ENCODE measurements at regions not wholly inside any gene's neighbourhood (a gene's known extent, or its start where the extent isn't known, plus 50 kb on each side); places are given as distances from the start of the nearest gene placed in this dataset.

DNA sequence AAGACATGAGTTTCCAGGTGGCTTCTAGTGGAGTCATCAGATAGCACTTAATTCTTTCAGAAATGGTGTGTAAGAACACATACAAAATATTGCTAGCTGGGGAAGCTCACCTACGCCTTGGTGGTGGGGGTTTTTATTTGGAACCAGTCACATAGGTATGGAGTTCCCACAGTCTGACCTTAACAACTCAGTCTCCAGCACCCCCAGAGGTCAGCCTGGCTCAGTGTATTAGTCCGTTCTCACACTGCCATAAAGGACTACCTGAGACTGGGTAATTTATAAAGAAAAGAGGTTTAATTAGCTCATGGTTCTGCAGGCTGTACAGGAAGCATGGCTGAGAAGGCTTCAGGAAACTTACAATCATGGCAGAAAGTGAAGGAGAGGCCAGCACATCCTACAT is 317.5 kb upstream of the ZC3H12C start:
- intact Hi-C loops (cut with DNase I; ENCODE audit: low total_unique reads) (no loop called here), in situ Hi-C loops (cut with MboI; ENCODE audit: low pct_ligation_motif_present in 1 of 4, low pct_unique_long_range_greater_than_20kb in 1 of 4, low sequenced_read_pairs in 3 of 4) (no loop called here)
- no peak for DNase-seq
- no peaks in the 10 kb centered on the region for H3K4me1 ChIP-seq
- H3K36me3 ChIP-seq: no peaks in the 10 kb centered on the region
- H3K27me3 ChIP-seq: no peaks in the 10 kb centered on the region
- H3K4me3 ChIP-seq: no peak overlapping the region
- H3K27ac ChIP-seq: no peak overlapping the region
- TF ChIP-seq, protein P1, sequence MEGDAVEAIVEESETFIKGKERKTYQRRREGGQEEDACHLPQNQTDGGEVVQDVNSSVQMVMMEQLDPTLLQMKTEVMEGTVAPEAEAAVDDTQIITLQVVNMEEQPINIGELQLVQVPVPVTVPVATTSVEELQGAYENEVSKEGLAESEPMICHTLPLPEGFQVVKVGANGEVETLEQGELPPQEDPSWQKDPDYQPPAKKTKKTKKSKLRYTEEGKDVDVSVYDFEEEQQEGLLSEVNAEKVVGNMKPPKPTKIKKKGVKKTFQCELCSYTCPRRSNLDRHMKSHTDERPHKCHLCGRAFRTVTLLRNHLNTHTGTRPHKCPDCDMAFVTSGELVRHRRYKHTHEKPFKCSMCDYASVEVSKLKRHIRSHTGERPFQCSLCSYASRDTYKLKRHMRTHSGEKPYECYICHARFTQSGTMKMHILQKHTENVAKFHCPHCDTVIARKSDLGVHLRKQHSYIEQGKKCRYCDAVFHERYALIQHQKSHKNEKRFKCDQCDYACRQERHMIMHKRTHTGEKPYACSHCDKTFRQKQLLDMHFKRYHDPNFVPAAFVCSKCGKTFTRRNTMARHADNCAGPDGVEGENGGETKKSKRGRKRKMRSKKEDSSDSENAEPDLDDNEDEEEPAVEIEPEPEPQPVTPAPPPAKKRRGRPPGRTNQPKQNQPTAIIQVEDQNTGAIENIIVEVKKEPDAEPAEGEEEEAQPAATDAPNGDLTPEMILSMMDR (IDR thresholded peaks at IDR 0.05): no peak
- no peak for TF ChIP-seq EP300 (IDR thresholded peaks at IDR 0.05; ENCODE audit: low read depth)
- TF ChIP-seq POLR2AphosphoS5 (IDR thresholded peaks at IDR 0.05): no peak
- no peak for TF ChIP-seq POLR2A (IDR thresholded peaks at IDR 0.05)
- H3K9me3 ChIP-seq: no peaks in the 10 kb centered on the region
- 80% methylated on average over 2 of the region's 2 CpGs; no CpG with 5 or more reads in 1 of the 2 donors for WGBS, 2 donors (ENCODE audit: low coverage in 1 of 2)

DNA sequence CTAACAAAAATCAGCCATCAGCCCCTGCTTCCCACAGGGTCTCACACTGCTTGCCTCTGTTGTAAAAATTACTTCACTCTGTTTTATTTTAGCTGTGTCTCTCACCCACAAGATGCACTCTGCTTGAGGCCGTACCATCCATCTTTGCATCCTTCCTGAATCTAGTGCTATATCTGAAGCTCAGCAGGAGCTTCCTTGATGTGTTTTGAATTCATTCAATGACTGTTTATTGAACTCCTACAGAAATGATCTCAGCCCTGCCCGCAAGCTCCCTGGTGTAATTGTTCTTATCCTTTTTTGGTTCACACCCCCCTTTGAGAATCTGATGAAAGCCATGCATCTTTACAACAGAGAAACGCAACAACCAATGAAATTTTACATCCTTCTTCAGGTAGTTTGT is 310.2 kb upstream of the ZC3H12C start:
- intact Hi-C loops (cut with DNase I; ENCODE audit: low total_unique reads): no loop called here
- H3K36me3 ChIP-seq: no peaks in the 10 kb centered on the region
- TF ChIP-seq, protein P1 (IDR thresholded peaks at IDR 0.05): no peak
- TF ChIP-seq POLR2AphosphoS5 (IDR thresholded peaks at IDR 0.05): no peak
- TF ChIP-seq EP300 (IDR thresholded peaks at IDR 0.05; ENCODE audit: low read depth): no peak
- TF ChIP-seq POLR2A (IDR thresholded peaks at IDR 0.05): no peak
- DNase-seq: no peak
- H3K27ac ChIP-seq: no peak overlapping the region
- H3K9me3 ChIP-seq: no peaks in the 10 kb centered on the region
- in situ Hi-C loops (cut with MboI; ENCODE audit: low pct_ligation_motif_present in 1 of 4, low pct_unique_long_range_greater_than_20kb in 1 of 4, low sequenced_read_pairs in 3 of 4): no loop called here
- no peaks in the 10 kb centered on the region for H3K27me3 ChIP-seq
- WGBS, 2 donors (ENCODE audit: low coverage in 1 of 2): 86 to 93% methylated on average over 3 of the region's 3 CpGs
- no peak overlapping the region for H3K4me3 ChIP-seq
- no peaks in the 10 kb centered on the region for H3K4me1 ChIP-seq

DNA sequence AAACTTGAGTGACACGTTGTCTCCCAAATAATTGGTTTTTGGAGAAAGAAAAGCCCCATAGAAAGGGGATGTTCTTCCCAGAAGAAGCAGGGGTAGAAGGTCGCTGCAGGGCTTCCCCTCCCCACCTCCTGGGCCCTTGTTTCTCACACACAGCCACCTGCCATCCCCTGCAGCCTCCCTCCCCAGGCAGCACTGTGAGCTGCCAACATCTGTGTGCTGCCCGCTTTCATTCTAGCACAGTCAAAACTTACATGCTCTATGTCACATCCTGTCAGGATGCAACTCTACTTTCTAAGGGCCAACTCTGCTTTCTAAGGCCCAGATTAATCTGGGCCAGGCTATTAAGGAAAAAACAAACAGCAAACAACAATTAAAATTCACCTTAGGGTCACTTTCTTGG is 309.4 kb upstream of the ZC3H12C start:
- Histone ChIP-seq H3K27ac (no peak overlapping the region), H3K36me3 (no peaks in the 10 kb centered on the region), H3K27me3 (no peaks in the 10 kb centered on the region), H3K4me1 (no peaks in the 10 kb centered on the region), H3K9me3 (no peaks in the 10 kb centered on the region), H3K4me3 (no peak overlapping the region)
- DNase-seq: peak; percentile 20
- TF ChIP-seq, protein P1 (IDR thresholded peaks at IDR 0.05): no peak
- no peak for TF ChIP-seq EP300 (IDR thresholded peaks at IDR 0.05; ENCODE audit: low read depth)
- TF ChIP-seq POLR2AphosphoS5 (IDR thresholded peaks at IDR 0.05): no peak
- no peak for TF ChIP-seq POLR2A (IDR thresholded peaks at IDR 0.05)
- intact Hi-C loops (cut with DNase I; ENCODE audit: low total_unique reads): no loop called here
- WGBS, 2 donors (ENCODE audit: low coverage in 1 of 2): 68 to 72% methylated on average over 3 of the region's 3 CpGs
- in situ Hi-C loops (cut with MboI; ENCODE audit: low pct_ligation_motif_present in 1 of 4, low pct_unique_long_range_greater_than_20kb in 1 of 4, low sequenced_read_pairs in 3 of 4): no loop called here

DNA sequence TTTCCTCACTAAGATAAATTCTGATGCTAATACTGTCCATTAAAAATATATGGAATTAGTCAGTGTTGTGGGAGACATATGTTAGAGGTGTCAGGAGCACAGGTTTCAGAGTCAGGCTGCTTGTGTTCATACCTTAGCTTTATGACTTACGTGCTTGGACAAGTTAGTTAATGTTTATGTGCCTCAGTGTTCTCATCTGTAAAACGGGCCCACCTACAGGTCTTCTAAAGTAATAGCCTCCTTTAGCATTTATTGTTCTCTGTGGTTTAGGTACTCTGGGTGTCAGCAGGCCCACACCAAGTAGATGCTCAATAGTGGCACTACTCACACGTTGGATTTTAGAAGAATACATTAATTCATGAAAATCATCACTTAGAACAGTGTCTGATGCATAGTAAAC is 308.7 kb upstream of the ZC3H12C start:
- H3K9me3 ChIP-seq: no peaks in the 10 kb centered on the region
- 73 to 83% methylated on average over 3 of the region's 3 CpGs for WGBS, 2 donors (ENCODE audit: low coverage in 1 of 2)
- H3K27ac ChIP-seq: no peak overlapping the region
- in situ Hi-C loops (cut with MboI; ENCODE audit: low pct_ligation_motif_present in 1 of 4, low pct_unique_long_range_greater_than_20kb in 1 of 4, low sequenced_read_pairs in 3 of 4) (no loop called here), intact Hi-C loops (cut with DNase I; ENCODE audit: low total_unique reads) (no loop called here)
- no peak overlapping the region for H3K4me3 ChIP-seq
- H3K27me3 ChIP-seq: no peaks in the 10 kb centered on the region
- no peaks in the 10 kb centered on the region for H3K4me1 ChIP-seq
- TF ChIP-seq, protein P1 (IDR thresholded peaks at IDR 0.05): no peak
- TF ChIP-seq POLR2A (IDR thresholded peaks at IDR 0.05) (no peak), EP300 (IDR thresholded peaks at IDR 0.05; ENCODE audit: low read depth) (no peak), POLR2AphosphoS5 (IDR thresholded peaks at IDR 0.05) (no peak)
- H3K36me3 ChIP-seq: no peaks in the 10 kb centered on the region
- DNase-seq: no peak
